HEK293 (cell line): ENCODE measurements at regions not wholly inside any gene's neighbourhood (a gene's known extent, or its start where the extent isn't known, plus 50 kb on each side); places are given as distances from the start of the nearest gene placed in this dataset.

ENCODE experiments used
- CTCF ChIA-PET: fragments of 350-600 bp; formaldehyde crosslinking; extraction: SDS; loops from one replicate; lab custom pipeline; 2021; ENCODE audit warnings: antibody characterized with exemption; lab: Yijun Ruan, JAX
- POLR2A ChIA-PET: fragments of 300-600 bp; formaldehyde crosslinking; extraction: SDS; loops from one replicate; lab custom pipeline; 2020; ENCODE audit warnings: antibody characterized with exemption, inconsistent platforms; lab: Yijun Ruan, JAX
- H3K27ac ChIP-seq: fragments of 200-500 bp; sonication (Bioruptor generic); 2 replicates; pipeline ENCODE4 v1.5.1; 2014; ENCODE audit warnings: low read depth, low read length, control low read depth, inconsistent platforms; ENCODE audit errors: extremely low read depth
- H3K36me3 ChIP-seq, 2 experiments: fragments of 200-500 bp in 1 of 2; sonication (Bioruptor generic) in 1 of 2; 1 replicate in 1 of 2; 2 replicates in 1 of 2; pipeline ENCODE4 v1.5.1; 2014 to 2017; ENCODE audit warnings: inconsistent platforms in 2 of 2, low read length in 2 of 2; ENCODE audit not compliant: control insufficient read depth in 2 of 2, insufficient read depth in 1 of 2
- H3K4me1 ChIP-seq: fragments of 200-500 bp; sonication (Bioruptor generic); 2 replicates; pipeline ENCODE4 v1.5.1; 2014; ENCODE audit warnings: mild to moderate bottlenecking, low read length, inconsistent platforms; ENCODE audit not compliant: control insufficient read depth, insufficient read depth
- H3K4me3 ChIP-seq: 2 replicates; pipeline ENCODE4 v1.5.1; 2011; ENCODE audit warnings: low read depth, mild to moderate bottlenecking, control low read depth, low read length, moderate library complexity
- H3K9me3 ChIP-seq: fragments of 200-500 bp; sonication (Bioruptor generic); 2 replicates; pipeline ENCODE4 v1.5.1; 2014; ENCODE audit warnings: low read depth, low read length, inconsistent platforms; ENCODE audit not compliant: control insufficient read depth, insufficient read depth
- FEZF1 ChIP-seq: fragments of 450-650 bp; formaldehyde crosslinking; IDR thresholded peaks from 2 replicates; pipeline ENCODE4 v1.5.1; 2016; ENCODE audit warnings: missing biosample characterization, missing genetic modification characterization
- GFI1B ChIP-seq: fragments of 450-650 bp; formaldehyde crosslinking; IDR thresholded peaks from 2 replicates; pipeline ENCODE4 v1.5.1; 2016; ENCODE audit warnings: missing biosample characterization, missing genetic modification characterization
- GLIS1 ChIP-seq: fragments of 450-650 bp; formaldehyde crosslinking; IDR thresholded peaks from 2 replicates; pipeline ENCODE4 v1.5.1; 2016; ENCODE audit warnings: missing biosample characterization, missing genetic modification characterization
- KLF8 ChIP-seq: fragments of 450-650 bp; formaldehyde crosslinking; IDR thresholded peaks from 2 replicates; pipeline ENCODE4 v1.5.1; 2016; ENCODE audit warnings: missing biosample characterization, missing genetic modification characterization
- MZF1 ChIP-seq: fragments of 450-650 bp; formaldehyde crosslinking; IDR thresholded peaks from 2 replicates; pipeline ENCODE4 v1.5.1; 2017; ENCODE audit warnings: missing biosample characterization, missing genetic modification characterization, borderline replicate concordance
- REPIN1 ChIP-seq: fragments of 450-650 bp; formaldehyde crosslinking; IDR thresholded peaks from 2 replicates; pipeline ENCODE4 v1.5.1; 2017; ENCODE audit warnings: missing biosample characterization, missing genetic modification characterization, low read depth
- YY1 ChIP-seq: fragments of 450-650 bp; formaldehyde crosslinking; IDR thresholded peaks from 2 replicates; pipeline ENCODE4 v1.5.1; 2018; ENCODE audit warnings: missing biosample characterization, missing genetic modification characterization
- YY2 ChIP-seq: fragments of 450-650 bp; formaldehyde crosslinking; IDR thresholded peaks from 2 replicates; pipeline ENCODE4 v1.5.1; 2016; ENCODE audit warnings: missing biosample characterization, missing genetic modification characterization
- ZBTB17 ChIP-seq: fragments of 450-650 bp; formaldehyde crosslinking; IDR thresholded peaks from 2 replicates; pipeline ENCODE4 v1.5.1; 2016; ENCODE audit warnings: missing biosample characterization, missing genetic modification characterization
- ZNF112 ChIP-seq: fragments of 450-650 bp; formaldehyde crosslinking; IDR thresholded peaks from 2 replicates; pipeline ENCODE4 v1.5.0; 2017; ENCODE audit warnings: missing biosample characterization, missing genetic modification characterization
- ZNF132 ChIP-seq: fragments of 450-650 bp; formaldehyde crosslinking; IDR thresholded peaks from 2 replicates; pipeline ENCODE4 v1.5.1; 2017; ENCODE audit warnings: missing biosample characterization, missing genetic modification characterization, borderline replicate concordance
- ZNF223 ChIP-seq: fragments of 450-650 bp; formaldehyde crosslinking; IDR thresholded peaks from 2 replicates; pipeline ENCODE4 v1.5.1; 2016; ENCODE audit warnings: missing biosample characterization, missing genetic modification characterization
- ZNF24 ChIP-seq: fragments of 450-650 bp; formaldehyde crosslinking; IDR thresholded peaks from 2 replicates; pipeline ENCODE4 v1.5.1; 2016; ENCODE audit warnings: missing biosample characterization, missing genetic modification characterization
- ZNF529 ChIP-seq: fragments of 450-650 bp; formaldehyde crosslinking; IDR thresholded peaks from 2 replicates; pipeline ENCODE4 v1.5.1; 2017; ENCODE audit warnings: missing genetic modification characterization, missing biosample characterization; ENCODE audit not compliant: insufficient replicate concordance
- ZNF560 ChIP-seq: fragments of 450-650 bp; formaldehyde crosslinking; IDR thresholded peaks from 2 replicates; pipeline ENCODE4 v1.5.1; 2017; ENCODE audit warnings: missing biosample characterization, missing genetic modification characterization, borderline replicate concordance
- ZNF624 ChIP-seq: fragments of 450-650 bp; formaldehyde crosslinking; IDR thresholded peaks from 2 replicates; pipeline ENCODE4 v1.5.1; 2017; ENCODE audit warnings: missing biosample characterization, missing genetic modification characterization
- ZNF701 ChIP-seq: fragments of 450-650 bp; formaldehyde crosslinking; IDR thresholded peaks from 2 replicates; pipeline ENCODE4 v1.5.1; 2016; ENCODE audit warnings: missing biosample characterization, missing genetic modification characterization
- ZNF747 ChIP-seq: fragments of 450-650 bp; formaldehyde crosslinking; IDR thresholded peaks from 2 replicates; pipeline ENCODE4 v1.5.1; 2016; ENCODE audit warnings: missing biosample characterization, missing genetic modification characterization
- ZNF837 ChIP-seq: fragments of 450-650 bp; formaldehyde crosslinking; IDR thresholded peaks from 2 replicates; pipeline ENCODE4 v1.5.1; 2016; ENCODE audit warnings: missing biosample characterization, missing genetic modification characterization
- ZSCAN16 ChIP-seq: fragments of 450-650 bp; formaldehyde crosslinking; IDR thresholded peaks from 2 replicates; pipeline ENCODE4 v1.5.1; 2016; ENCODE audit warnings: missing biosample characterization, missing genetic modification characterization
- TF ChIP-seq, protein P1 (sequence below): fragments of 450-650 bp; formaldehyde crosslinking; IDR thresholded peaks from 2 replicates; pipeline ENCODE4 v1.5.1; 2017; ENCODE audit warnings: missing biosample characterization, missing genetic modification characterization
- TF ChIP-seq, protein P2 (sequence below): fragments of 450-650 bp; formaldehyde crosslinking; IDR thresholded peaks from 2 replicates; pipeline ENCODE4 v1.5.1; 2016; ENCODE audit warnings: missing biosample characterization, missing genetic modification characterization
- TF ChIP-seq, protein P3 (sequence below): fragments of 450-650 bp; IDR thresholded peaks from 2 replicates; pipeline ENCODE4 v1.5.1; 2018; ENCODE audit warnings: missing biosample characterization, missing genetic modification characterization
- TF ChIP-seq, protein P4 (sequence below): fragments of 450-650 bp; formaldehyde crosslinking; IDR thresholded peaks from 2 replicates; pipeline ENCODE4 v1.5.1; 2016; ENCODE audit warnings: missing biosample characterization, missing genetic modification characterization
- TF ChIP-seq, protein P5 (sequence below): fragments of 450-650 bp; formaldehyde crosslinking; IDR thresholded peaks from 2 replicates; pipeline ENCODE4 v1.5.1; 2017; ENCODE audit warnings: missing biosample characterization, missing genetic modification characterization
- TF ChIP-seq, protein P6 (sequence below): fragments of 450-650 bp; formaldehyde crosslinking; IDR thresholded peaks from 2 replicates; pipeline ENCODE4 v1.5.1; 2016; ENCODE audit warnings: missing biosample characterization, missing genetic modification characterization
- TF ChIP-seq, protein P7 (sequence below): fragments of 450-650 bp; formaldehyde crosslinking; IDR thresholded peaks from 2 replicates; pipeline ENCODE4 v1.5.1; 2017; ENCODE audit warnings: missing biosample characterization, missing genetic modification characterization

DNA sequence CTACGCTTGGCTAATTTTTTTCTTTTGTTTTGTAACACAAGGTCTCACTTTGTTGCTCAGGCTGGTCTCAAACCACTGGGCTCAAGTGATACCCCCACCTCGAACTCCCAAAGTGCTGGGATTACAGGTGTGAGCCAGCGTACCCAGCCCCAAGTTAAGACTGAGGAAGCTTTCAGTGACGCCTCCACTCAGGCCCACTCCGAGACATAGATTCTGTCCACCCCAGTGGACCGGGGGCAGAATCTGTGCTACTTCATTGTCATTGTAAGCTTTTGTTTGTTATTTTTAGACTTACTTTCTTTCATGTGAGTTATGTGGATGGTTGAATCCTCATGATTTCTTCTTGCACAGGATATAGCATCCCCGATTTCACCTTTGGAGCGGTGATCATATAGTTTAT is 156.9 kb upstream of the TSHZ3 start:
- Histone ChIP-seq H3K27ac (no peak overlapping the region), H3K9me3 (no peaks in the 10 kb centered on the region), H3K4me1 (no peaks in the 10 kb centered on the region), H3K36me3 (no peaks in the 10 kb centered on the region), H3K4me3 (no peak overlapping the region)
- CTCF ChIA-PET: interaction anchor here (0.6 kb wide), 1 partner anchor 10 kb away, joined by 4 read pairs; no protein-coding TSS in a partner anchor
- no peak for TF ChIP-seq KLF8 (tag by site-specific recombination)
- no peak for TF ChIP-seq GLIS1
- no peak for TF ChIP-seq GFI1B (tag by site-specific recombination)
- TF ChIP-seq YY2: no peak
- TF ChIP-seq, protein P1, sequence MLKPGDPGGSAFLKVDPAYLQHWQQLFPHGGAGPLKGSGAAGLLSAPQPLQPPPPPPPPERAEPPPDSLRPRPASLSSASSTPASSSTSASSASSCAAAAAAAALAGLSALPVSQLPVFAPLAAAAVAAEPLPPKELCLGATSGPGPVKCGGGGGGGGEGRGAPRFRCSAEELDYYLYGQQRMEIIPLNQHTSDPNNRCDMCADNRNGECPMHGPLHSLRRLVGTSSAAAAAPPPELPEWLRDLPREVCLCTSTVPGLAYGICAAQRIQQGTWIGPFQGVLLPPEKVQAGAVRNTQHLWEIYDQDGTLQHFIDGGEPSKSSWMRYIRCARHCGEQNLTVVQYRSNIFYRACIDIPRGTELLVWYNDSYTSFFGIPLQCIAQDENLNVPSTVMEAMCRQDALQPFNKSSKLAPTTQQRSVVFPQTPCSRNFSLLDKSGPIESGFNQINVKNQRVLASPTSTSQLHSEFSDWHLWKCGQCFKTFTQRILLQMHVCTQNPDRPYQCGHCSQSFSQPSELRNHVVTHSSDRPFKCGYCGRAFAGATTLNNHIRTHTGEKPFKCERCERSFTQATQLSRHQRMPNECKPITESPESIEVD: no peak
- TF ChIP-seq ZBTB17: no peak
- TF ChIP-seq REPIN1: no peak
- TF ChIP-seq, protein P2, sequence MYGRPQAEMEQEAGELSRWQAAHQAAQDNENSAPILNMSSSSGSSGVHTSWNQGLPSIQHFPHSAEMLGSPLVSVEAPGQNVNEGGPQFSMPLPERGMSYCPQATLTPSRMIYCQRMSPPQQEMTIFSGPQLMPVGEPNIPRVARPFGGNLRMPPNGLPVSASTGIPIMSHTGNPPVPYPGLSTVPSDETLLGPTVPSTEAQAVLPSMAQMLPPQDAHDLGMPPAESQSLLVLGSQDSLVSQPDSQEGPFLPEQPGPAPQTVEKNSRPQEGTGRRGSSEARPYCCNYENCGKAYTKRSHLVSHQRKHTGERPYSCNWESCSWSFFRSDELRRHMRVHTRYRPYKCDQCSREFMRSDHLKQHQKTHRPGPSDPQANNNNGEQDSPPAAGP: no peak
- TF ChIP-seq, protein P3, sequence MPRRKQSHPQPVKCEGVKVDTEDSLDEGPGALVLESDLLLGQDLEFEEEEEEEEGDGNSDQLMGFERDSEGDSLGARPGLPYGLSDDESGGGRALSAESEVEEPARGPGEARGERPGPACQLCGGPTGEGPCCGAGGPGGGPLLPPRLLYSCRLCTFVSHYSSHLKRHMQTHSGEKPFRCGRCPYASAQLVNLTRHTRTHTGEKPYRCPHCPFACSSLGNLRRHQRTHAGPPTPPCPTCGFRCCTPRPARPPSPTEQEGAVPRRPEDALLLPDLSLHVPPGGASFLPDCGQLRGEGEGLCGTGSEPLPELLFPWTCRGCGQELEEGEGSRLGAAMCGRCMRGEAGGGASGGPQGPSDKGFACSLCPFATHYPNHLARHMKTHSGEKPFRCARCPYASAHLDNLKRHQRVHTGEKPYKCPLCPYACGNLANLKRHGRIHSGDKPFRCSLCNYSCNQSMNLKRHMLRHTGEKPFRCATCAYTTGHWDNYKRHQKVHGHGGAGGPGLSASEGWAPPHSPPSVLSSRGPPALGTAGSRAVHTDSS (tag by site-specific recombination): no peak
- TF ChIP-seq ZNF624 (tag by site-specific recombination): no peak
- TF ChIP-seq, protein P4, sequence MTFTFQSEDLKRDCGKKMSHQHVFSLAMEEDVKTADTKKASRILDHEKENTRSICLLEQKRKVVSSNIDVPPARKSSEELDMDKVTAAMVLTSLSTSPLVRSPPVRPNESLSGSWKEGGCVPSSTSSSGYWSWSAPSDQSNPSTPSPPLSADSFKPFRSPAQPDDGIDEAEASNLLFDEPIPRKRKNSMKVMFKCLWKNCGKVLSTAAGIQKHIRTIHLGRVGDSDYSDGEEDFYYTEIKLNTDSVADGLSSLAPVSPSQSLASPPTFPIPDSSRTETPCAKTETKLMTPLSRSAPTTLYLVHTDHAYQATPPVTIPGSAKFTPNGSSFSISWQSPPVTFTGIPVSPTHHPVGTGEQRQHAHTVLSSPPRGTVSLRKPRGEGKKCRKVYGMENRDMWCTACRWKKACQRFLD: no peak
- TF ChIP-seq YY1 (tag by site-specific recombination): no peak
- POLR2A ChIA-PET: no interaction called here

DNA sequence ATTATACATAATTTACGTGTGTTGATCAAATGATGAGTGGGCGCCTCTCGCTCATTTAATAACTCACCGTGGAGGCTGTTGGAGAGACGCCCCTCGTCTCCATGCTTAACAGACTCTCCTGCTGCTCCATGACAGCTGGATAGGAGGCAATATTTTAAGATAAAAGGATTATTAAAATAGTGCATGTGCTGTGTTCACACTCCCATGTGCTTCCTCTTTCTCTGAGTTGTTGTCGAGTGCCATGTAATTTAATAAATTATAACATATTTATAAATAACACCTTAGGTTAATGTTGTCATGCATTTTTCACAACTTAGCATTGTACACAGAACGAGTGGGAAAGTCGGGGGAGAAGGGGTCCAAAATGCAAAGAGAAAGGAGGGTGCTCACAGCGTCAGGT is 161.4 kb upstream of the TSHZ3 start:
- no peaks in the 10 kb centered on the region for H3K9me3 ChIP-seq
- TF ChIP-seq, protein P5, sequence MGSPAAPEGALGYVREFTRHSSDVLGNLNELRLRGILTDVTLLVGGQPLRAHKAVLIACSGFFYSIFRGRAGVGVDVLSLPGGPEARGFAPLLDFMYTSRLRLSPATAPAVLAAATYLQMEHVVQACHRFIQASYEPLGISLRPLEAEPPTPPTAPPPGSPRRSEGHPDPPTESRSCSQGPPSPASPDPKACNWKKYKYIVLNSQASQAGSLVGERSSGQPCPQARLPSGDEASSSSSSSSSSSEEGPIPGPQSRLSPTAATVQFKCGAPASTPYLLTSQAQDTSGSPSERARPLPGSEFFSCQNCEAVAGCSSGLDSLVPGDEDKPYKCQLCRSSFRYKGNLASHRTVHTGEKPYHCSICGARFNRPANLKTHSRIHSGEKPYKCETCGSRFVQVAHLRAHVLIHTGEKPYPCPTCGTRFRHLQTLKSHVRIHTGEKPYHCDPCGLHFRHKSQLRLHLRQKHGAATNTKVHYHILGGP (tag by site-specific recombination): no peak
- TF ChIP-seq ZNF837: no peak
- TF ChIP-seq, protein P6, sequence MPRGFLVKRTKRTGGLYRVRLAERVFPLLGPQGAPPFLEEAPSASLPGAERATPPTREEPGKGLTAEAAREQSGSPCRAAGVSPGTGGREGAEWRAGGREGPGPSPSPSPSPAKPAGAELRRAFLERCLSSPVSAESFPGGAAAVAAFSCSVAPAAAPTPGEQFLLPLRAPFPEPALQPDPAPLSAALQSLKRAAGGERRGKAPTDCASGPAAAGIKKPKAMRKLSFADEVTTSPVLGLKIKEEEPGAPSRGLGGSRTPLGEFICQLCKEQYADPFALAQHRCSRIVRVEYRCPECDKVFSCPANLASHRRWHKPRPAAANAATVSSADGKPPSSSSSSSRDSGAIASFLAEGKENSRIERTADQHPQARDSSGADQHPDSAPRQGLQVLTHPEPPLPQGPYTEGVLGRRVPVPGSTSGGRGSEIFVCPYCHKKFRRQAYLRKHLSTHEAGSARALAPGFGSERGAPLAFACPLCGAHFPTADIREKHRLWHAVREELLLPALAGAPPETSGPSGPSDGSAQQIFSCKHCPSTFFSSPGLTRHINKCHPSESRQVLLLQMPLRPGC (tag by site-specific recombination): no peak
- TF ChIP-seq ZNF529 (tag by site-specific recombination): no peak
- TF ChIP-seq FEZF1 (tag by site-specific recombination): no peak
- TF ChIP-seq ZNF24 (tag by site-specific recombination): no peak
- no peak for TF ChIP-seq ZNF112
- no peak for TF ChIP-seq ZBTB17
- TF ChIP-seq ZNF223 (tag by site-specific recombination): no peak
- no peak for TF ChIP-seq MZF1
- TF ChIP-seq, protein P7, sequence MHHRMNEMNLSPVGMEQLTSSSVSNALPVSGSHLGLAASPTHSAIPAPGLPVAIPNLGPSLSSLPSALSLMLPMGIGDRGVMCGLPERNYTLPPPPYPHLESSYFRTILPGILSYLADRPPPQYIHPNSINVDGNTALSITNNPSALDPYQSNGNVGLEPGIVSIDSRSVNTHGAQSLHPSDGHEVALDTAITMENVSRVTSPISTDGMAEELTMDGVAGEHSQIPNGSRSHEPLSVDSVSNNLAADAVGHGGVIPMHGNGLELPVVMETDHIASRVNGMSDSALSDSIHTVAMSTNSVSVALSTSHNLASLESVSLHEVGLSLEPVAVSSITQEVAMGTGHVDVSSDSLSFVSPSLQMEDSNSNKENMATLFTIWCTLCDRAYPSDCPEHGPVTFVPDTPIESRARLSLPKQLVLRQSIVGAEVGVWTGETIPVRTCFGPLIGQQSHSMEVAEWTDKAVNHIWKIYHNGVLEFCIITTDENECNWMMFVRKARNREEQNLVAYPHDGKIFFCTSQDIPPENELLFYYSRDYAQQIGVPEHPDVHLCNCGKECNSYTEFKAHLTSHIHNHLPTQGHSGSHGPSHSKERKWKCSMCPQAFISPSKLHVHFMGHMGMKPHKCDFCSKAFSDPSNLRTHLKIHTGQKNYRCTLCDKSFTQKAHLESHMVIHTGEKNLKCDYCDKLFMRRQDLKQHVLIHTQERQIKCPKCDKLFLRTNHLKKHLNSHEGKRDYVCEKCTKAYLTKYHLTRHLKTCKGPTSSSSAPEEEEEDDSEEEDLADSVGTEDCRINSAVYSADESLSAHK: no peak
- TF ChIP-seq ZSCAN16 (tag by site-specific recombination): no peak
- no peak for TF ChIP-seq ZNF747 (tag by site-specific recombination)
- no peak for TF ChIP-seq ZNF560 (tag by site-specific recombination)
- TF ChIP-seq ZNF132 (tag by site-specific recombination): no peak
- TF ChIP-seq ZNF701 (tag by site-specific recombination): no peak
- no peak overlapping the region for H3K4me3 ChIP-seq
- no peaks in the 10 kb centered on the region for H3K36me3 ChIP-seq
- ChIA-PET POLR2A (no interaction called here), CTCF (interaction anchor here (1.0 kb wide), 1 partner anchor 38 kb away, joined by 5 read pairs; no protein-coding TSS in a partner anchor)
- no peaks in the 10 kb centered on the region for H3K4me1 ChIP-seq
- H3K27ac ChIP-seq: no peak overlapping the region
